Inferior parietal cortex (tissue), 1 donor: ENCODE measurements at regions not wholly inside any gene's neighbourhood (a gene's known extent, or its start where the extent isn't known, plus 50 kb on each side); places are given as distances from the start of the nearest gene placed in this dataset.
"Not testable (repeated sequence)": the region's sequence is repeated elsewhere in the genome, so short reads cannot be mapped to it uniquely, and the experiment has no call there.

Source experiments
- DNase-seq: peaks from one replicate; pipeline ENCODE4 v3.0.0-alpha.2; 2016; ENCODE audit errors: extremely low spot score

DNA sequence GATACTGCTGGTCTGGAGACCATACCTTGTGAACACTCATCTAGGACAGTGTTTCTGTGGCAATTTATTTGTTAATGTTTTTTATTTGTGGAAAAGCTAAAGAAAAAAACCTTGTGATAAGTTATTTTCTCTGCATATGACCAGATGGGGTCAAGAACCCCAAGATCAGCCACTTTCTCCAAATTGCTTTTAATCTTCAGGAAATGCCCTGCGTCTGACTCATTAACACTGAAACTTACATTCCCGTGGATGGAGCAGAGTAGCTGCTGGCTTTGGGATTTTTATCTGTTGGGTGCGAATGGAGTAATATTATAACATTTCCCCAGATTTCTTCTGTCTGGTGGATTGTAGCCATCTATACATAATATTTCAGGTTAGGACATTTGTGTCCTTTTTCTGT is 444.5 kb downstream of the SH3GL2 start:
- no peak for DNase-seq

DNA sequence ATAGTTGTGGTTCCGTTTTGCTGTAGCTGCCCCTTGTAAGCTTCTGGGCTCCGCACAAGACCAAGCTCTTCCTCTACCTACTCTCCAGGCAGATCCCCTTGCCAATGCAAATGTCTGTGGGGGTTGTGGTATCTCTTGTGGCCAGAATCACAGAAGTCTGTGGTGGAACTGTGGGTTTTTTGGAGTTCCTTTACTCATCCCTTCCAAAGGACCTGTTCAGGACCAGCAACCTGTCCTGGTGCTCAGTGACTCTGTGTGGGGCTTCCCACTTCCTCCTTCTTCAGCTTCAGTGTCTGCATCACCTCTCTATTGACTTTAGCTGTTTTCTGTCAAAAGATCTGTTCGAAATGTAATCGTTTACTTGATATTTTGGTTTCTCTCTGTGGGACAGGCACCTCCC is 441.3 kb upstream of the ADAMTSL1 start:
- DNase-seq, result no peak

GRCh38 chr9:18036422-18037187 is 437.3 kb upstream of the ADAMTSL1 start:
- no peak for DNase-seq

- DNase-seq, result no peak
These were observed 436.0 kb upstream of the ADAMTSL1 start for GRCh38 chr9:18037981-18038380.

DNA sequence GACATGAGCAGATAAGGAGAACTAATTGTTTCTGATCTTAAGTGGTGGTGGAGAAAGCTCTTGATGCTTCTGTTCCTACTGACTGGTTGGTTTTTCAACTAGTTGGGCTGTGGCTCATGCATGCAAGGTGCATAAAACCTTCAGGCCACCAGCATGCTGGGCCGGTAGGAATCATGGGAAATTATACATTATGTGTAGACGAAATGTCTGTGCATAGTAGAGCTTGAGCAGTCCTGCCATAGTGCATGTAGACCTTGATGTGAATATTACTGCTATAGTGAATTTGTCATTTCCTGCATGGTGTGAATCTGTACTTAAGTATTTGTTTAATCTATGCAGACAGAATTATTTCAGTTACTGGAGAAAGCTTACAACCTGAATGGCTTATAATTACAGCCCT is 433.6 kb upstream of the ADAMTSL1 start:
- DNase-seq, result no peak

- DNase-seq, result no peak
These were observed 430.0 kb upstream of the ADAMTSL1 start for GRCh38 chr9:18043978-18044377.

- no peak for DNase-seq
These were observed 428.6 kb upstream of the ADAMTSL1 start for GRCh38 chr9:18045326-18045725.

GRCh38 chr9:18046068-18046467 is 427.9 kb upstream of the ADAMTSL1 start:
- DNase-seq, result no peak

DNA sequence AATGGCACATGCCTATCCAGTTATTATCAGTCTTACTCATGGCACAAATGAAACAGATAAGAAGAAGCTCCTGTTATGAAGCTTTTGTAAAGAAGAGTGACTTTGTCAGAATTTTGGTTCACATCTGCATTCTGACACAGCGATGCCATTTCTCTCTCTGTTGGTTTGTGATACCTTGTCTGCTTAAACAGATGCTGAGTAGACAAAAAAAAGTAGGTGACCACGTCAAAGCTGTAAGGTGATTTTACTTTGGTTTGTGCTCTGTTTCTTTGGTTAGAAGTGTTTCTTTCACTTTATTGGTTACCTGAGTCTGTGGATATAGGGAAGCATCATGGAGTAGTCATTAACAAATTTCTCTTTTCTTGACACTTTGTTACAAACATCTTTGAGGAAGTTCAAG is 422.3 kb upstream of the ADAMTSL1 start:
- DNase-seq, result no peak

- no peak for DNase-seq
These were observed 421.9 kb upstream of the ADAMTSL1 start for GRCh38 chr9:18052060-18052459.

DNA sequence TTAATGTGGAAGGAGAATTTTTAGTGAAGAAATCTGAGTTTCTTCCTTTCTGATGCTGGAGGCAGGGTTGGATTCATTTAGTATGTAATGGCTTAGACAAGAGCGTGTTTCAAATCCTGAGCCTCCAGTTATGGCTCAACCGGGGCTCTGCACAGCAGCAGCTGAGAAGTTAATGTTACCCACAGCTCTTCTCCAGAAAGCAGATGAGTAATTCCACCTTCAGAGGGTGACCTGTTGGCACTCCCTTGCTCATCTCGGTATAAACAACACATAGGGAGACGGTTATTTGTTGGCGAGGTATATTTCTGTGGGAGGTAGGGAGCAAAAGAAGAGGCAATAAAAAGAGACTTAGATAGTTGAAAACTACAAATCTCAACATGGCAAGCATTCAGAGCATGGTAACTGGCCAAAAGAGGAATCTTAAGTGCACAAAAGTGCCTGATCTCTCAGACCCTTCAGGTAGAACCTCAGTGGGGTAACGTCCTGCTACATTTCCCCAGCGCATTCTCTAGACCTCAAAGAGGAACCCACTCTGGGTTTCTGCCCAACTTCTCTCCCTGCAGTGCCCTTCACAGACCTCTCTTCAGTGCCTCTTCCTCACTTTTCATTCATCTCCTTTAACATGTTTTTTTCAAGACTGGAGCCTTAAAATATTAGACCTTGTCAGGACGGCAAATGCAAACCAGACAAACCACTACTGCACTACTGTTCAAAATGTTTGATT is 417.5 kb upstream of the ADAMTSL1 start:
- DNase-seq, result no peak

DNA sequence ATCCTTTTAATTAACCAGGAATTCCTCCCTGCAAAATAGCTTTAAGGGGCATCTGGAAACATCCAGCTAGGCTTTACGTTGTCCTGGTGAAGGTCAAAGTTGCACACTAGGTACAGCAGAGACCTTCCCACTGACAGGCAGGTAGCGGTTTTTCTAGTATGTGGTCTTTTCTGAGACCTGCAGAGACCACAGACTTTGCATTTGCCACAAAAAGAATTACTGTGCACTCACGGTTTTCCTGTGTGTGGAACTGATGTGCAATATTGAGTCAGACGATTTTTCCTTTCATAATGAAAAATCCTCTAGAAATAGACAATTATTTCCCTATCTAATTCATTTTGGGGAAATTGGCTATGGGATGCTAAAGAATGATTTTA is 417.0 kb upstream of the ADAMTSL1 start:
- no peak for DNase-seq

DNA sequence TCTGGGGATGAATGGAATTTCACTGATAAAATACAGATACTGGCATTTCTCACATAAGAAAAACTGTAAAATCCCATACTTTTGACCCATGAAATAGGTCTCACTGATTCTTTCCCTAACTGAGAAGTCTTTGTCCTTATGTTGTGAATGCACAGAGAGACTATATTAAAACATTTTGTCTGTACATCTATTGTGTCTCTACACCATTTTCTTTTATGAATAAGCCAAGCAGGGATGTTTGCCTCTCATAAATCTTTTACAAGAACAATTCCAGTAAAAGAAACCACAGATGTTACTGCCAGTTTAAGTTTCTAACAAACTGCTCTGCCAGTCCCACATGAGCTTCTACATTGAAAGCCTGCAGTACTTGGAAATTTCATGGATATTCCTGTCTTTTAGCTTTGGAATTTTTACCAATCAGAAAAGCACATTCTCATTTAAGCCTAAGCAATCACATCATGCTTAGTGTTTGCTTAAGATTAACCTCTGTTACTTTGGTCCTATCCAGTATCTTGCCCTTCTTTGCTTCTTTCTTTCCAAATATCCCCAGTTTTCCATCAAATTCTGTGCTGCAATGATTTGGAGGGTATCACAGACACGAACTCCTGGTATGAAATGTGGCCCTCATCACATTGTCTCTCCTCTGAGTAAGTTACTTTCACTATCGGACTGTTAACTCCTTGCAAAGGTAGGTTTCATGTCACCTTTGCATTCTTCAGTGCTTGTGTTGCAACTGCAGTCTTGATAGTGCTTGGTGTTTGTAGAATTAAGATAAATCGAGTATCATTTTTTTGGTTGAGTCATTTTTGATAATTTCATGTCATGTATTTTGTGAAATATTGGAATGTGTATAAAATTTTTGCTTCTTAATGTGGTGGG is 415.1 kb upstream of the ADAMTSL1 start:
- no peak for DNase-seq

- no peak for DNase-seq
These were observed 414.5 kb upstream of the ADAMTSL1 start for GRCh38 chr9:18059447-18059846.

DNA sequence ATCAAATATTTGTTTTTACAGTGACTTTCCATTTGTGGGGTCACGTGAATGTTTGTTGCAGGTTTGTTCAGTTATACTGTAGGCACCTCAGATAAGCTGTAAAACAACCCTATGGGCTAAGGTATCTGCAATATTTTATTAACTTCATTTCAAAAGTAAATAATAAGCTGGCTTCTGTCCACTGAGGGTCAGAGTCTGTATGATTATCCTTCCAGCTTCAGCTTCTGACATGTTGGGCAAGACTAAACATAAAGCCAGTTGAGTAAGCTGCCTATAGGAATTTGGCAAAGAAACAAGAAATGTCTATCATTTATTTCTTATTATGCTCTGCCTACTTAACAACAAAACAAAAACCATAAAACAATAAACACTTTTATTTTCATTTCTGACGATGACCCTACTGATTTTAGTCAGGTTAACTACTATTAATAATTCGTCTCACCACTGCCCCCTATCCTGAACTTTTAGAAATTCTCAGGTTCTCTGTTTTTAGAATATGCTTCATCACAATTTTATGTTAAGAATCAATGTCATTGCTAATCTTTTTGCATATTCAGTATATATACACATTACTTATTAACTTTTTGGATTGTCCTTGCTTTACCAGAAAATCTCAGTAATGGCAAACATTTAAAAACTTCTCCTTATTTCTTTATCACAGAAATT is 413.6 kb upstream of the ADAMTSL1 start:
- DNase-seq, result no peak

DNA sequence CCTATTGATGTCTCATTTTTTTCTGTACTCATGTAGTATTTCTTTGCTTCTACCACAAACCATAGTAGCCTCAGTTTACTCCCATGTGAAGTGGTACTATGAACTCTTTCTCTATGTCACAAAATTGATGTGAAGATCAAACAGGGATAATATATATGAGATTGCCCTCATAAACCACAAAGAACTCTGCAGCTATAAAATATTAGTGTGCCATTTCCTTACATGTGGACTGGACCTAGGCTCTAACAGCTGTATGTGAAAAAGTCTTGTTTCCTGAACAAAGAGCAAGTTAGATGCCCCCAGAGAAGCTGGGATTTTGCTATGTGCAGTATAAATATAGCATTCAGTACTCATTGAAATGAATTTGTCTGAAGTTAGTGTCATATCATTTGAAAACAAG is 412.6 kb upstream of the ADAMTSL1 start:
- no peak for DNase-seq

DNA sequence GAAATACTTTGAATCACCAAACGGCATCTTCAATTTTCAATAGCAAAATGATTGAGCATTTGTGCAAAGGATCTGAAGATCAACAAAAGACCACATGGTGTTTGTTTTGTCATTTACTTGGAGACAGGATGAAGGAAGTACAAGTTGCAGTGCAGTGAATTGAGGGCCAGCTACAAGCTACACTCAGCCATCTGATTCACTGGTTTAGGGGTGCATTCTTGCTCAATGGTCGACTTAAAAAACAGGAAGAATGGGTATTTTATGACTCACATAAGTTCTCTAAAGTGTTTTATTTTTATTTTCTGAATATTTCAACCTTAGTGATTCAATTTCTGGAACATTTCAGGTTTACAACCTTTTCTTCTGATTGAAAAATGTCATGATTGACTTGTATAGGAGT is 412.1 kb upstream of the ADAMTSL1 start:
- no peak for DNase-seq

DNA sequence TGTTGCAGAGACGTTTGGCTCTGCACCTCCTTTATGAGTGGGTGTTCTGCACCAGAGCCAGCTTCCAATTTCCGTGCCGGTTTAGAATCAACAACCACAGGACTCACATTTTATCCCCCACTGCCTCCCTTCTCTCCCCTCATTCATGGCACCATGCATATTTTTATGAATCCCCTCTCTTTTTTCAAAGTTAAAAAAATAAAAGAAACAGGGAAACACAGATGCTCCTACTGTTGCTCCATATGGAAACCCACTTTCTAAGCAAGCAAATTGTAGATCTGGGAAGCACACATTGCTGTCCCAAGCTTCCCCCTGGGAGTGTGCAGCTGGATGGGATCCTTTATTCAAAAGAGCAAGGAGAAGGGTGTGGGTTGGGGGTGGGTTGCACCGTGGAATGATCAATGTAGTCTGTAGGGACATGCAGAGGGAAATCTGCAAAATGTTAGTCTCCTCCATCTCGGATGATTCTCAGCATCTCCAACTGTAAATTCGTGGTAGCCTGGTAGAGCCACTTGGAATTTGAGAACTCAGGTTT is 410.0 kb upstream of the ADAMTSL1 start:
- DNase-seq, result no peak

GRCh38 chr9:18066608-18067007 is 407.3 kb upstream of the ADAMTSL1 start:
- DNase-seq, result not testable (repeated sequence)

DNA sequence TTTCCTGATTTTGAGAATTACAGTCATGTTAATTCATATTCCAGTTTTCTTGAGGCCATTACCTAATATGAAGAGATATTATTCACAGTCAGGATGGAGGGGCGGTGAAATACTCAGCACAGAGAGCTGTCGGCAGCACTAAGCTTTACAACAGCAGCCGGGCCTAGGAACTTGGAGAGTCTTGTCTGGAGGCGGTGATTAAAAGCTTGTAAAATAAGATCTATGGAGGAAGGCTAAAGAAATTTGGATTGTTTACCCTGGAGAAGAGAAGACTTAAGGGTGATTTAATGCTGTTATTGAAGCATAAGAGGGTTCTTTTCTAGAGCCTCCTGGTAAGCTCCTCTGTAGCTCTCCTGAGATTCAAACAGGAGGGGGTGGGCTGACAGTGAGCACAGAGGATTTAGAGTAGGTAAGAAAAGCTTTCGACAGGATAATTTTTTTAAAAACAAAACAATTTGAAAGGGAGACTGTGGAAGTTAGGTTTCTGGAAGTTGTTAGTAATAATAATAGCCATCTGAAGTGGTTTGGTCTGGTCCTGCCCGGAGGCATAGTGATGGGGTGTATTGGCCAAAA is 406.3 kb upstream of the ADAMTSL1 start:
- DNase-seq, result no peak

DNA sequence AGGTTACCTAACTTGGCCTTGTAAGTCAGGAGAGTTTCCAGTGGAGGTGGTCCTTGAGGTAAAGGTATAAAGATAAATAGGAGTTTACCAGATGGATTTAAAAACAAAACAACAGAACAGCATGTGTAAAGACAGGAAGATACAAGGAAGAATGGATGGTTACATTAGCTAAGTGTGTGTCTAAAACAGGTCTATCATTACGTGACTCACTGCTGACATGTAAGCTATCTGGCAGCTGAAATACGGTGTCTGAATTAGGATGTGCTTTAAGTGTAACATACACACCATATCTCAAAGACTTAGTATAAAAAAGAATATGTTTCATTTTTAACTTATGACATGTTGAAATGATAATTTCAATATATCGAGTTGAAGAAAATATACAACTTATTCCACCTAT is 405.1 kb upstream of the ADAMTSL1 start:
- DNase-seq, result no peak
